ENCODE measurements at regions not wholly inside any gene's neighbourhood (a gene's known extent, or its start where the extent isn't known, plus 50 kb on each side); places are given as distances from the start of the nearest gene placed in this dataset.

- H3K79me2 ChIP-seq (ENCODE audit: insufficient read depth, low read length), result no peaks in the 10 kb centered on the region
- no peaks in the 10 kb centered on the region for H3K27me3 ChIP-seq (ENCODE audit: insufficient read depth, low read length)
- H3K4me2 ChIP-seq (ENCODE audit: insufficient read depth, low read length), result no peak overlapping the region
- no peak overlapping the region for H3K27ac ChIP-seq (ENCODE audit: low read depth, low read length)
- H4K20me1 ChIP-seq (ENCODE audit: insufficient read depth, low read length), result no peaks in the 10 kb centered on the region
- H3K4me3 ChIP-seq (ENCODE audit: insufficient read depth, low read length), result no peak overlapping the region
- no peak for DNase-seq (ENCODE audit: insufficient read length, low spot score, missing footprints)
- TF ChIP-seq CTCF (IDR thresholded peaks at IDR 0.05; ENCODE audit: extremely low read depth, low read depth, low read length), result no peak
- H3K36me3 ChIP-seq (ENCODE audit: insufficient read depth, low read length), result no peaks in the 10 kb centered on the region
- peaks cover 2% of the 10 kb centered on the region for H3K9me3 ChIP-seq (ENCODE audit: low read depth, low read length)
- no peak overlapping the region for H2AFZ ChIP-seq (ENCODE audit: low read length)
- H3K4me1 ChIP-seq (ENCODE audit: insufficient read depth, low read length), result no peaks in the 10 kb centered on the region
These were observed 1083.4 kb upstream of the LRRN3 start for GRCh38 chr7:110007320-110008063.

- TF ChIP-seq CTCF (IDR thresholded peaks at IDR 0.05; ENCODE audit: extremely low read depth, low read depth, low read length), result no peak
- Histone ChIP-seq H3K4me1 (ENCODE audit: insufficient read depth, low read length) (no peaks in the 10 kb centered on the region), H3K4me3 (ENCODE audit: insufficient read depth, low read length) (no peak overlapping the region), H3K27me3 (ENCODE audit: insufficient read depth, low read length) (no peaks in the 10 kb centered on the region), H3K9me3 (ENCODE audit: low read depth, low read length) (peaks cover 2% of the 10 kb centered on the region), H4K20me1 (ENCODE audit: insufficient read depth, low read length) (no peaks in the 10 kb centered on the region), H3K4me2 (ENCODE audit: insufficient read depth, low read length) (no peak overlapping the region), H2AFZ (ENCODE audit: low read length) (no peak overlapping the region), H3K79me2 (ENCODE audit: insufficient read depth, low read length) (no peaks in the 10 kb centered on the region), H3K36me3 (ENCODE audit: insufficient read depth, low read length) (no peaks in the 10 kb centered on the region), H3K27ac (ENCODE audit: low read depth, low read length) (no peak overlapping the region)
- no peak for DNase-seq (ENCODE audit: insufficient read length, low spot score, missing footprints)
These were observed 1080.6 kb upstream of the LRRN3 start for GRCh38 chr7:110010359-110010758.

GRCh38 chr7:110017405-110017804 lies 1073.5 kb upstream of the LRRN3 start:
- Histone ChIP-seq H3K36me3 (ENCODE audit: insufficient read depth, low read length) (no peaks in the 10 kb centered on the region), H3K27me3 (ENCODE audit: insufficient read depth, low read length) (no peaks in the 10 kb centered on the region), H2AFZ (ENCODE audit: low read length) (no peak overlapping the region), H3K4me3 (ENCODE audit: insufficient read depth, low read length) (no peak overlapping the region), H3K9me3 (ENCODE audit: low read depth, low read length) (no peaks in the 10 kb centered on the region), H3K27ac (ENCODE audit: low read depth, low read length) (no peak overlapping the region), H3K79me2 (ENCODE audit: insufficient read depth, low read length) (no peaks in the 10 kb centered on the region), H4K20me1 (ENCODE audit: insufficient read depth, low read length) (no peaks in the 10 kb centered on the region), H3K4me2 (ENCODE audit: insufficient read depth, low read length) (no peak overlapping the region), H3K4me1 (ENCODE audit: insufficient read depth, low read length) (no peaks in the 10 kb centered on the region)
- no peak for TF ChIP-seq CTCF (IDR thresholded peaks at IDR 0.05; ENCODE audit: extremely low read depth, low read depth, low read length)
- DNase-seq (ENCODE audit: insufficient read length, low spot score, missing footprints), result no peak

GRCh38 chr7:110027385-110027784 lies 1063.5 kb upstream of the LRRN3 start:
- Histone ChIP-seq H3K9me3 (ENCODE audit: low read depth, low read length) (no peaks in the 10 kb centered on the region), H3K36me3 (ENCODE audit: insufficient read depth, low read length) (no peaks in the 10 kb centered on the region), H3K4me3 (ENCODE audit: insufficient read depth, low read length) (no peak overlapping the region), H3K27me3 (ENCODE audit: insufficient read depth, low read length) (no peaks in the 10 kb centered on the region), H2AFZ (ENCODE audit: low read length) (no peak overlapping the region), H4K20me1 (ENCODE audit: insufficient read depth, low read length) (no peaks in the 10 kb centered on the region), H3K4me1 (ENCODE audit: insufficient read depth, low read length) (no peaks in the 10 kb centered on the region), H3K79me2 (ENCODE audit: insufficient read depth, low read length) (no peaks in the 10 kb centered on the region), H3K4me2 (ENCODE audit: insufficient read depth, low read length) (no peak overlapping the region), H3K27ac (ENCODE audit: low read depth, low read length) (no peak overlapping the region)
- DNase-seq (ENCODE audit: insufficient read length, low spot score, missing footprints), result no peak
- no peak for TF ChIP-seq CTCF (IDR thresholded peaks at IDR 0.05; ENCODE audit: extremely low read depth, low read depth, low read length)
